Astrocyte (in vitro differentiated cells and primary cell): ENCODE measurements at regions not wholly inside any gene's neighbourhood (a gene's known extent, or its start where the extent isn't known, plus 50 kb on each side); places are given as distances from the start of the nearest gene placed in this dataset.
"Not testable (repeated sequence)": the region's sequence is repeated elsewhere in the genome, so short reads cannot be mapped to it uniquely, and the experiment has no call there.

Experiments used
- DNase-seq: peaks from one replicate; pipeline ENCODE4 v3.0.0-alpha.2; 2010; ENCODE audit warnings: low read depth
- FAIRE-seq: peaks from 2 replicates; lab custom pipeline; 2011; peaks lifted over from hg19 to GRCh38; lab: Jason Lieb, UNC
- H2AFZ ChIP-seq: 2 replicates; pipeline ENCODE4 v1.6.0; 2012; ENCODE audit warnings: low read depth, low read length, inconsistent platforms
- H3K27ac ChIP-seq: 2 replicates; pipeline ENCODE4 v1.5.1; 2011; ENCODE audit warnings: low read depth, low read length, inconsistent platforms
- H3K27me3 ChIP-seq: 2 replicates; pipeline ENCODE4 v1.6.0; 2011; ENCODE audit warnings: low read length, inconsistent platforms; ENCODE audit not compliant: insufficient read depth
- H3K36me3 ChIP-seq: 2 replicates; pipeline ENCODE4 v1.5.1; 2011; ENCODE audit warnings: low read length, inconsistent platforms; ENCODE audit not compliant: insufficient read depth
- H3K4me1 ChIP-seq: 2 replicates; pipeline ENCODE4 v1.5.1; 2011; ENCODE audit warnings: low read length, inconsistent platforms; ENCODE audit not compliant: insufficient read depth
- H3K4me2 ChIP-seq: 2 replicates; pipeline ENCODE4 v1.6.0; 2012; ENCODE audit warnings: low read length, inconsistent platforms
- H3K4me3 ChIP-seq: 2 replicates; pipeline ENCODE4 v1.5.1; 2011; ENCODE audit warnings: low read depth, mild to moderate bottlenecking, low read length, inconsistent platforms; ENCODE audit not compliant: insufficient read depth
- H3K79me2 ChIP-seq: 2 replicates; pipeline ENCODE4 v1.6.0; 2012; ENCODE audit warnings: mild to moderate bottlenecking, low read length, inconsistent platforms; ENCODE audit not compliant: insufficient read depth
- H3K9ac ChIP-seq: 2 replicates; pipeline ENCODE4 v1.6.0; 2012; ENCODE audit warnings: mild to moderate bottlenecking, low read length, inconsistent platforms
- H3K9me3 ChIP-seq: 2 replicates; pipeline ENCODE4 v1.5.1; 2012; ENCODE audit warnings: low read depth, mild to moderate bottlenecking, low read length, inconsistent platforms; ENCODE audit not compliant: insufficient read depth
- H4K20me1 ChIP-seq: 2 replicates; pipeline ENCODE4 v1.6.0; 2012; ENCODE audit warnings: low read length, inconsistent platforms; ENCODE audit not compliant: insufficient read depth
- H3K27ac Mint-ChIP-seq: one replicate; pipeline ENCODE4 v1.8.0; 2021; ENCODE audit warnings: mild to moderate bottlenecking, mixed read lengths; ENCODE audit not compliant: unreplicated experiment
- H3K27me3 Mint-ChIP-seq: one replicate; pipeline ENCODE4 v1.8.0; 2021; ENCODE audit warnings: low read depth, mixed read lengths; ENCODE audit not compliant: unreplicated experiment
- H3K36me3 Mint-ChIP-seq: one replicate; pipeline ENCODE4 v1.8.0; 2021; ENCODE audit warnings: low read depth, mixed read lengths; ENCODE audit not compliant: unreplicated experiment
- H3K4me1 Mint-ChIP-seq: one replicate; pipeline ENCODE4 v1.8.0; 2021; ENCODE audit warnings: low read depth, mixed read lengths; ENCODE audit not compliant: unreplicated experiment
- H3K4me3 Mint-ChIP-seq: one replicate; pipeline ENCODE4 v1.8.0; 2021; ENCODE audit warnings: mild to moderate bottlenecking, moderate library complexity, mixed read lengths; ENCODE audit not compliant: unreplicated experiment
- H3K9me3 Mint-ChIP-seq: one replicate; pipeline ENCODE4 v1.8.0; 2021; ENCODE audit warnings: mild to moderate bottlenecking, mixed read lengths; ENCODE audit not compliant: unreplicated experiment
- EZH2 ChIP-seq: IDR thresholded peaks from 2 replicates; pipeline ENCODE4 v1.6.1; 2012; ENCODE audit warnings: mild to moderate bottlenecking, low read length, inconsistent platforms; ENCODE audit not compliant: insufficient read depth
- TF ChIP-seq, protein P1 (sequence below): IDR thresholded peaks from 2 replicates; pipeline ENCODE4 v1.5.1; 2011; ENCODE audit warnings: low read depth, mild to moderate bottlenecking, inconsistent platforms, low read length, moderate library complexity; ENCODE audit not compliant: insufficient read depth

DNA sequence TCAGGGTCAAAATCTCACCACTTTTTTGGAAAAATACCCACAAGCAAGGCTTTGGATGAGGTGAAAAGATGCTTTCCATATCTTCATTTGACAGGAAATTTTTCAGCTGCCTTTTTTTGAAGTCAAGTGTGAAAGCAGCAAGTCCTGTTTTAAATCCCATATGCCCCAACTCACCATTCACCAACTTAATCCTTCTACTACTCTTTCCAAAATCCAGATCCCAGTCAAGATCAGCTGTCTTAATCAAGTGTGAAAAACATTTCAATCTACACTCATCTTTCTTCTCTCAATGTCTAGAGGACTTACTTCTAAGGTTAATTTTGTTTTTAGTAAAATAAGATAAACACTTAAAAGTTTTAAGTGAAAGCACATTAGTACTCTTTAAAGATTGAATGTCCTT lies 128.4 kb upstream of the CEP126 start:
- FAIRE-seq (no peak), DNase-seq (no peak)
- Mint-ChIP-seq H3K36me3 (no peaks in the 10 kb centered on the region), H3K27me3 (no peaks in the 10 kb centered on the region), H3K9me3 (peaks cover 1% of the 10 kb centered on the region), H3K27ac (no peak overlapping the region), H3K4me3 (no peak overlapping the region), H3K4me1 (no peaks in the 10 kb centered on the region)
- Histone ChIP-seq H3K4me2 (no peak overlapping the region), H3K36me3 (no peaks in the 10 kb centered on the region), H3K27me3 (no peaks in the 10 kb centered on the region), H3K9ac (no peak overlapping the region), H3K9me3 (no peaks in the 10 kb centered on the region), H4K20me1 (no peaks in the 10 kb centered on the region), H3K4me1 (no peaks in the 10 kb centered on the region), H3K27ac (no peak overlapping the region), H3K4me3 (no peak overlapping the region), H2AFZ (no peak overlapping the region), H3K79me2 (no peaks in the 10 kb centered on the region)
- TF ChIP-seq EZH2: no peak
- TF ChIP-seq, protein P1, sequence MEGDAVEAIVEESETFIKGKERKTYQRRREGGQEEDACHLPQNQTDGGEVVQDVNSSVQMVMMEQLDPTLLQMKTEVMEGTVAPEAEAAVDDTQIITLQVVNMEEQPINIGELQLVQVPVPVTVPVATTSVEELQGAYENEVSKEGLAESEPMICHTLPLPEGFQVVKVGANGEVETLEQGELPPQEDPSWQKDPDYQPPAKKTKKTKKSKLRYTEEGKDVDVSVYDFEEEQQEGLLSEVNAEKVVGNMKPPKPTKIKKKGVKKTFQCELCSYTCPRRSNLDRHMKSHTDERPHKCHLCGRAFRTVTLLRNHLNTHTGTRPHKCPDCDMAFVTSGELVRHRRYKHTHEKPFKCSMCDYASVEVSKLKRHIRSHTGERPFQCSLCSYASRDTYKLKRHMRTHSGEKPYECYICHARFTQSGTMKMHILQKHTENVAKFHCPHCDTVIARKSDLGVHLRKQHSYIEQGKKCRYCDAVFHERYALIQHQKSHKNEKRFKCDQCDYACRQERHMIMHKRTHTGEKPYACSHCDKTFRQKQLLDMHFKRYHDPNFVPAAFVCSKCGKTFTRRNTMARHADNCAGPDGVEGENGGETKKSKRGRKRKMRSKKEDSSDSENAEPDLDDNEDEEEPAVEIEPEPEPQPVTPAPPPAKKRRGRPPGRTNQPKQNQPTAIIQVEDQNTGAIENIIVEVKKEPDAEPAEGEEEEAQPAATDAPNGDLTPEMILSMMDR: no peak

DNA sequence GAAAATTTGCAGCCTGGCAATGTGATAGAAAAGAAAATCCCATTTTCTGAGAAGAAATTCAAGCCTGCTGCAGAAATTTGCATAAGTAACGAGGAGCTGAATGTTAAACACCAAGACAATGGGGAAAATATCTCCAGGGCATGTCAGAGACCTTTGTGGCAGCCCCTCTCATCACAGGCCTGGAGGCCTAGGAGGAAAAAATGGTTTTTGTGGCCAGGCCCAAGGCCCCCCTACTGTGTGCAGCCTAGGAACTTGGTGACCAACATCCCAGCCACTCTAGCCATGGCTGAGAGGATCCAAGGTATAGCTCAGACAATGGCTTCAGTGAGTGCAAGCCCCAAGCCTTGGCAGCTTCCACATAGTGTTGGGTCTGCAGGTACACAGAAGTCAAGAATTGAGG lies 135.6 kb upstream of the CEP126 start:
- not testable (repeated sequence) for H3K27ac Mint-ChIP-seq, H3K4me2 ChIP-seq, H2AFZ ChIP-seq, H3K27ac ChIP-seq, H3K9me3 ChIP-seq, H3K9ac ChIP-seq, H3K36me3 Mint-ChIP-seq, H4K20me1 ChIP-seq, H3K27me3 Mint-ChIP-seq, H3K36me3 ChIP-seq, DNase-seq, H3K4me3 Mint-ChIP-seq, H3K4me1 ChIP-seq, H3K27me3 ChIP-seq, H3K4me1 Mint-ChIP-seq, H3K4me3 ChIP-seq, H3K79me2 ChIP-seq, FAIRE-seq
- H3K9me3 Mint-ChIP-seq: peaks cover 11% of the 10 kb centered on the region

DNA sequence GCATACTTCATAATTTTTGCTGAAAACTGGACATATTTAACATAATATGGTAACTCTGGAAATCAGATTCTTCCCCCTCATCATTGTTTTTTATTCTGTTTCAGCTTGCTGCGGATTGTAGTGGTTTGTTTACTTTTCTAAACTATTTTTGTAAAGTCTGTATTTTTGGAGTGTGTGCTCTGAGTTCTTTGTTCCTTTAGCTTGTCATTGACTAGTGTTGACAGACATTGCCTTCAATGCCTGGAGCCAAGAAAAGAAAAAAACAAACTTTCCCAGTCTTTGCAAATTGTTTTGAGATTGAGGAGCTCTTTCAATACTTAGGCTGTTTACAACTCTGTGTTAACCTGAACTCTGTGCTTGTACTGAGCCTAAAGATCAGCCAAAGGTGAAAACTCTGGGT lies 137.3 kb upstream of the CEP126 start:
- H3K27ac ChIP-seq: no peak overlapping the region
- H3K79me2 ChIP-seq: no peaks in the 10 kb centered on the region
- FAIRE-seq (no peak), DNase-seq (no peak)
- TF ChIP-seq, protein P1: no peak
- no peak for TF ChIP-seq EZH2
- no peak overlapping the region for H3K4me3 ChIP-seq
- H3K36me3 ChIP-seq: no peaks in the 10 kb centered on the region
- H3K9me3 ChIP-seq: peaks cover 2% of the 10 kb centered on the region
- H3K4me1 Mint-ChIP-seq: no peaks in the 10 kb centered on the region
- H3K4me3 Mint-ChIP-seq: no peak overlapping the region
- peaks cover 11% of the 10 kb centered on the region for H3K9me3 Mint-ChIP-seq
- H3K27me3 ChIP-seq: no peaks in the 10 kb centered on the region
- H3K36me3 Mint-ChIP-seq: no peaks in the 10 kb centered on the region
- no peak overlapping the region for H2AFZ ChIP-seq
- no peaks in the 10 kb centered on the region for H4K20me1 ChIP-seq
- no peaks in the 10 kb centered on the region for H3K27me3 Mint-ChIP-seq
- H3K4me1 ChIP-seq: no peaks in the 10 kb centered on the region
- no peak overlapping the region for H3K9ac ChIP-seq
- H3K4me2 ChIP-seq: no peak overlapping the region
- H3K27ac Mint-ChIP-seq: no peak overlapping the region
